Esophagus muscularis mucosa (tissue), 4 donors: ENCODE measurements at regions not wholly inside any gene's neighbourhood (a gene's known extent, or its start where the extent isn't known, plus 50 kb on each side); places are given as distances from the start of the nearest gene placed in this dataset.
"Not testable (repeated sequence)": the region's sequence is repeated elsewhere in the genome, so short reads cannot be mapped to it uniquely, and the experiment has no call there.

ENCODE experiments used
- DNase-seq: peaks from one replicate; pipeline ENCODE4 v3.0.0-alpha.2; 2017; ENCODE audit errors: extremely low spot score
- H3K27ac ChIP-seq, 4 donors: fragments of 200-600 bp; sonication (generic); replicated peaks in 1 of 4; 1 replicate in 3 of 4; 2 replicates in 1 of 4; pipeline ENCODE4 v1.5.1; 2016 to 2019; ENCODE audit warnings: mild to moderate bottlenecking in 1 of 4
- H3K27me3 ChIP-seq, 4 donors: fragments of 200-600 bp; sonication (generic); one replicate each; pipeline versions ENCODE4 v1.5.1 to v1.6.0; 2016 to 2019
- H3K36me3 ChIP-seq, 4 donors: fragments of 200-600 bp; sonication (generic); one replicate each; pipeline ENCODE4 v1.5.1; 2016 to 2019
- H3K4me1 ChIP-seq, 4 donors: fragments of 200-600 bp; sonication (generic); one replicate each; pipeline ENCODE4 v1.5.1; 2016 to 2019
- H3K4me3 ChIP-seq, 4 donors: fragments of 200-600 bp; sonication (generic); 1 replicate in 2 of 4; 2 replicates in 2 of 4; pipeline ENCODE4 v1.5.1; 2016 to 2019; ENCODE audit warnings: mild to moderate bottlenecking in 4 of 4, moderate library complexity in 1 of 4
- H3K9me3 ChIP-seq, 4 donors: fragments of 200-600 bp; sonication (generic); 1 replicate in 3 of 4; 2 replicates in 1 of 4; pipeline ENCODE4 v1.5.1; 2016 to 2019
- CTCF ChIP-seq, 3 experiments: fragments of 200-600 bp in 2 of 3; fragments of 450-650 bp in 1 of 3; sonication (generic) in 2 of 3; IDR thresholded peaks; one replicate each; pipeline ENCODE4 v1.5.1; 2017 to 2019; ENCODE audit warnings: antibody characterized with exemption in 3 of 3, mild to moderate bottlenecking in 2 of 3, moderate library complexity in 1 of 3
- EP300 ChIP-seq: sonication (generic); formaldehyde crosslinking; IDR thresholded peaks from one replicate; pipeline ENCODE4 v1.6.1; 2017; ENCODE audit warnings: antibody characterized with exemption
- POLR2A ChIP-seq: fragments of 450-650 bp; IDR thresholded peaks from one replicate; pipeline ENCODE4 v1.6.1; 2017; ENCODE audit warnings: antibody characterized with exemption, moderate library complexity, mild to moderate bottlenecking, low read depth
- POLR2AphosphoS5 ChIP-seq, 2 donors: sonication (generic); formaldehyde crosslinking; IDR thresholded peaks; one replicate each; pipeline ENCODE4 v1.6.1; 2017; ENCODE audit warnings: antibody characterized with exemption in 2 of 2
- WGBS: methylation state at CpG from one replicate; pipeline ENCODE4 v1.1.5; 2018; 5-methylcytosine and 5-hydroxymethylcytosine counted together
- intact Hi-C: fragments of 100-400 bp; cut with DNase I; formaldehyde crosslinking; loops from one replicate; pipeline ENCODE4 v1.15.1; 2023

- Histone ChIP-seq H3K9me3 (no peaks in the 10 kb centered on the region), H3K36me3 (no peaks in the 10 kb centered on the region), H3K27ac (no peak overlapping the region), H3K4me1 (peaks cover 0 to 10% (median 5%) of the 10 kb centered on the region in 4 donors), H3K4me3 (no peak overlapping the region), H3K27me3 (no peaks in the 10 kb centered on the region)
- intact Hi-C loops: no loop called here
- no peak for DNase-seq
- TF ChIP-seq CTCF (IDR thresholded peaks at IDR 0.05): no peak
- TF ChIP-seq POLR2A: no peak
- TF ChIP-seq EP300: no peak
- TF ChIP-seq POLR2AphosphoS5 (IDR thresholded peaks at IDR 0.05): no peak
- 48% methylated on average over 6 of the region's 6 CpGs for WGBS
Observed at GRCh38 chr12:31896514-31897039, 62.6 kb upstream of the RESF1 start.

- WGBS: 91% methylated on average over 8 of the region's 8 CpGs
- H3K4me1 ChIP-seq: peaks cover 0 to 10% (median 5%) of the 10 kb centered on the region in 4 donors
- TF ChIP-seq POLR2A: no peak
- intact Hi-C loops: no loop called here
- H3K4me3 ChIP-seq: no peak overlapping the region
- no peak for DNase-seq
- H3K36me3 ChIP-seq: no peaks in the 10 kb centered on the region
- no peaks in the 10 kb centered on the region for H3K9me3 ChIP-seq
- H3K27ac ChIP-seq: no peak overlapping the region
- H3K27me3 ChIP-seq: no peaks in the 10 kb centered on the region
Observed at GRCh38 chr12:31895449-31896150, 63.6 kb upstream of the RESF1 start.

- intact Hi-C loops: no loop called here
- no peak for TF ChIP-seq EP300
- no peak for TF ChIP-seq POLR2A
- no peak for TF ChIP-seq CTCF (IDR thresholded peaks at IDR 0.05)
- TF ChIP-seq POLR2AphosphoS5 (IDR thresholded peaks at IDR 0.05): no peak
- no peaks in the 10 kb centered on the region for H3K36me3 ChIP-seq
- no peaks in the 10 kb centered on the region for H3K4me1 ChIP-seq
- no peak overlapping the region for H3K4me3 ChIP-seq
- no peak overlapping the region for H3K27ac ChIP-seq
- no peaks in the 10 kb centered on the region for H3K9me3 ChIP-seq
- WGBS: 84% methylated on average over 8 of the region's 8 CpGs
- DNase-seq: no peak
- H3K27me3 ChIP-seq: no peaks in the 10 kb centered on the region
Observed at GRCh38 chr12:31890295-31891285, 68.6 kb upstream of the RESF1 start.

- no peak for DNase-seq
- no peaks in the 10 kb centered on the region for H3K9me3 ChIP-seq
- TF ChIP-seq POLR2AphosphoS5 (IDR thresholded peaks at IDR 0.05): no peak
- TF ChIP-seq CTCF (IDR thresholded peaks at IDR 0.05): no peak
- no peak for TF ChIP-seq EP300
- no peak for TF ChIP-seq POLR2A
- intact Hi-C loops: no loop called here
- no peaks in the 10 kb centered on the region for H3K4me1 ChIP-seq
- 63% methylated on average over 2 of the region's 2 CpGs for WGBS
- H3K36me3 ChIP-seq: no peaks in the 10 kb centered on the region
- H3K4me3 ChIP-seq: no peak overlapping the region
- H3K27ac ChIP-seq: no peak overlapping the region
- no peaks in the 10 kb centered on the region for H3K27me3 ChIP-seq
Observed at GRCh38 chr12:31887109-31887811, 72.0 kb upstream of the RESF1 start.

- H3K27ac ChIP-seq, H3K4me1 ChIP-seq, H3K9me3 ChIP-seq, H3K36me3 ChIP-seq, H3K4me3 ChIP-seq, DNase-seq, intact Hi-C loops, H3K27me3 ChIP-seq: not testable (repeated sequence)
- WGBS: 91% methylated on average over 6 of the region's 6 CpGs
Observed at GRCh38 chr12:31882682-31883081, 76.5 kb upstream of the RESF1 start.
